ENCODE measurements at regions not wholly inside any gene's neighbourhood (a gene's known extent, or its start where the extent isn't known, plus 50 kb on each side); places are given as distances from the start of the nearest gene placed in this dataset.
A peak's percentile ranks its signal among the peaks of the same experiment; 100 is the strongest.

DNA sequence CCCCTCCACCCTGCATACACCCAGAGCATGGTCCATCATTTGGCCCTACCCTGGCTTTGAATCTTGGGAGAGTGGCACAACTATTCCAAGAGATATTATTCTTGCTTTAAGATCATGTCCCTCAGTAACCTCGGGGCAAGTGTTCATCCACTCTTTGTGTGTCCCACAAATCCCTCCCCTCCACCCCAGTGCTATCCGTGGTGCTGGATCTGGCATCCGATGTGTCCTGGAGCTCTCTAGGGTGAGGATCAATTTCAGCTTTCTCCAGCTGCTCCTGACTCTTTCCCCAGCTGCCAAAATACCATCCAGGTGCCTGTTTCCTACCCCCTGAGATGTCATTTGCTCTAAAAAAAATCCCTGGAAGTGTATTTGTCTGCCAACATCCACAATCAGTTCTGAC, 64.8 kb upstream of the CMKLR1 start:
- DNase-seq (ENCODE audit: low spot score) (no peak), ATAC-seq (no peak), FAIRE-seq (no peak)
- no peak overlapping the region for H3K9ac ChIP-seq (ENCODE audit: insufficient read depth, low read depth, low read length)
- intact Hi-C loops (cut with micrococcal nuclease; ENCODE audit: unreplicated experiment) (no loop called here), in situ Hi-C loops (cut with HindIII; ENCODE audit: extremely low pct_ligation_motif_present, low pct_unique_long_range_greater_than_20kb) (no loop called here)
- H3K27me3 ChIP-seq (ENCODE audit: control insufficient read depth in 1 of 2, insufficient read depth in 2 of 2, low read length in 2 of 2) = no peaks in the 10 kb centered on the region
- H4K20me1 ChIP-seq (ENCODE audit: insufficient read depth, low read length) = no peaks in the 10 kb centered on the region
- POLR2A ChIA-PET = no interaction called here
- H3K79me2 ChIP-seq (ENCODE audit: insufficient read depth, low read length) = no peaks in the 10 kb centered on the region
- TF ChIP-seq, protein P1, sequence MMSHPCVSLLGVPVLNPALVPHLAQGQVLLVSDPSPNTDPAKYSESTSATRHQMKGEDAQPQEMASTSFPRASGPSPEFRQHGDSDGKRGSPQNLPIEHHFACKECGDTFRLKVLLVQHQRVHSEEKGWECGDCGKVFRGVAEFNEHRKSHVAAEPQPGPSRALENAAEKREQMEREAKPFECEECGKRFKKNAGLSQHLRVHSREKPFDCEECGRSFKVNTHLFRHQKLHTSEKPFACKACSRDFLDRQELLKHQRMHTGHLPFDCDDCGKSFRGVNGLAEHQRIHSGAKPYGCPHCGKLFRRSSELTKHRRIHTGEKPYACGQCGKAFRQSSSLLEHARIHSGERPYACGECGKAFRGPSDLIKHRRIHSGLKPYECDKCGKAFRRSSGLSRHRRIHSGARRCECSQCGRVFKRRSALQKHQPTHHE (CRISPR knock-in tag; IDR thresholded peaks at IDR 0.05; ENCODE audit: borderline replicate concordance) = no peak
- no peak for TF ChIP-seq EEA1 (CRISPR knock-in tag; IDR thresholded peaks at IDR 0.05; ENCODE audit: borderline replicate concordance)
- TF ChIP-seq MEF2D (CRISPR knock-in tag; IDR thresholded peaks at IDR 0.05) = no peak
- peak; percentile 79 for TF ChIP-seq MIER2 (CRISPR knock-in tag; IDR thresholded peaks at IDR 0.05)
- TF ChIP-seq, protein P2, sequence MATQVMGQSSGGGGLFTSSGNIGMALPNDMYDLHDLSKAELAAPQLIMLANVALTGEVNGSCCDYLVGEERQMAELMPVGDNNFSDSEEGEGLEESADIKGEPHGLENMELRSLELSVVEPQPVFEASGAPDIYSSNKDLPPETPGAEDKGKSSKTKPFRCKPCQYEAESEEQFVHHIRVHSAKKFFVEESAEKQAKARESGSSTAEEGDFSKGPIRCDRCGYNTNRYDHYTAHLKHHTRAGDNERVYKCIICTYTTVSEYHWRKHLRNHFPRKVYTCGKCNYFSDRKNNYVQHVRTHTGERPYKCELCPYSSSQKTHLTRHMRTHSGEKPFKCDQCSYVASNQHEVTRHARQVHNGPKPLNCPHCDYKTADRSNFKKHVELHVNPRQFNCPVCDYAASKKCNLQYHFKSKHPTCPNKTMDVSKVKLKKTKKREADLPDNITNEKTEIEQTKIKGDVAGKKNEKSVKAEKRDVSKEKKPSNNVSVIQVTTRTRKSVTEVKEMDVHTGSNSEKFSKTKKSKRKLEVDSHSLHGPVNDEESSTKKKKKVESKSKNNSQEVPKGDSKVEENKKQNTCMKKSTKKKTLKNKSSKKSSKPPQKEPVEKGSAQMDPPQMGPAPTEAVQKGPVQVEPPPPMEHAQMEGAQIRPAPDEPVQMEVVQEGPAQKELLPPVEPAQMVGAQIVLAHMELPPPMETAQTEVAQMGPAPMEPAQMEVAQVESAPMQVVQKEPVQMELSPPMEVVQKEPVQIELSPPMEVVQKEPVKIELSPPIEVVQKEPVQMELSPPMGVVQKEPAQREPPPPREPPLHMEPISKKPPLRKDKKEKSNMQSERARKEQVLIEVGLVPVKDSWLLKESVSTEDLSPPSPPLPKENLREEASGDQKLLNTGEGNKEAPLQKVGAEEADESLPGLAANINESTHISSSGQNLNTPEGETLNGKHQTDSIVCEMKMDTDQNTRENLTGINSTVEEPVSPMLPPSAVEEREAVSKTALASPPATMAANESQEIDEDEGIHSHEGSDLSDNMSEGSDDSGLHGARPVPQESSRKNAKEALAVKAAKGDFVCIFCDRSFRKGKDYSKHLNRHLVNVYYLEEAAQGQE (IDR thresholded peaks at IDR 0.05; ENCODE audit: borderline replicate concordance in 1 of 2, low read depth in 1 of 2, low read length in 2 of 2) = peak; percentile 43 to 89
- TF ChIP-seq GPN1 (CRISPR knock-in tag; IDR thresholded peaks at IDR 0.05; ENCODE audit: borderline replicate concordance) = no peak
- TF ChIP-seq ZNF891 (CRISPR knock-in tag; IDR thresholded peaks at IDR 0.05) = no peak
- no peak for TF ChIP-seq CHD4 (IDR thresholded peaks at IDR 0.05; ENCODE audit: borderline replicate concordance, low read length)
- no peak for TF ChIP-seq CCDC6 (CRISPR knock-in tag; IDR thresholded peaks at IDR 0.05)
- no peak for TF ChIP-seq YEATS4 (CRISPR knock-in tag; IDR thresholded peaks at IDR 0.05; ENCODE audit: borderline replicate concordance)
- H3K27ac ChIP-seq (ENCODE audit: extremely low read length, insufficient read depth, low read length) = no peak overlapping the region
- no peaks in the 10 kb centered on the region for H3K36me3 ChIP-seq (replicated peaks in 1 of 2; ENCODE audit: control insufficient read depth in 1 of 2, insufficient read depth in 2 of 2, low read length in 2 of 2)
- 16% methylated on average over 3 of the region's 3 CpGs for WGBS (ENCODE audit: low lambda C conversion rate)
- CTCF ChIA-PET (ENCODE audit: low intra/inter-chr PET ratio, low total read pairs) = no interaction called here
- no peaks in the 10 kb centered on the region for H3K9me3 ChIP-seq (ENCODE audit: low read length)
- H2AFZ ChIP-seq (ENCODE audit: low read length) = no peak overlapping the region
- BruUV-seq (replicated peaks) = no TSS peak
- no peaks in the 10 kb centered on the region for H3K4me1 ChIP-seq (ENCODE audit: insufficient read depth, low read length)
- no peak overlapping the region for H3K4me3 ChIP-seq (replicated peaks in 1 of 3; ENCODE audit: insufficient read depth in 1 of 3, low read depth in 2 of 3, low read length in 3 of 3)
- no peak overlapping the region for H3K4me2 ChIP-seq (ENCODE audit: low read depth, low read length)
